NCI-H1694 (cell line): ENCODE measurements at regions not wholly inside any gene's neighbourhood (a gene's known extent, or its start where the extent isn't known, plus 50 kb on each side); places are given as distances from the start of the nearest gene placed in this dataset.
"Not testable (repeated sequence)": the region's sequence is repeated elsewhere in the genome, so short reads cannot be mapped to it uniquely, and the experiment has no call there.

Source experiments
- DNase-seq: peaks from one replicate; lab custom pipeline; 2025; lab: John Stamatoyannopoulos, UW

DNA sequence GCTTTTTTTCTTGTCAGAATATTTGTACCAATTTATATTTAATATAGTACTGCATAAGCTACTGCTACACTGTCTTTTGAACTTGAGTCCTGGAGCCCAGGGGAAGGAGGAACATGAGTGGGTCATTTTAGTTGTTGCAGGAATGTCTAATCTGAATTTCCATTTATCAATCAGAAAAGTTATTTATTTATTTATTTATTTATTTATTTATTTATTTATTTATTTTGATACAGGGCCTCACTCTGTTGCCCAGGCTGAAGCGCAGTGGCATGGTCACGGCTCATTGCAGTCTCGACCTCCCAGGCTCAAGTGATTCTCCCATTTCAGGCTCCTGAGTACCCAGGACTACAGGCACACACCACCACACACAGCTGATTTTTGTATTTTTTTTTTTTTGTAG lies 712.6 kb downstream of the NR2F1-AS1 start:
- no peak for DNase-seq

GRCh38 chr5:92864591-92864990 lies 716.4 kb downstream of the NR2F1-AS1 start:
- no peak for DNase-seq

- no peak for DNase-seq
Measured at GRCh38 chr5:92863666-92864065, 717.4 kb downstream of the NR2F1-AS1 start.

- DNase-seq, result no peak
Measured at GRCh38 chr5:92861531-92862285, 719.3 kb downstream of the NR2F1-AS1 start.

DNA sequence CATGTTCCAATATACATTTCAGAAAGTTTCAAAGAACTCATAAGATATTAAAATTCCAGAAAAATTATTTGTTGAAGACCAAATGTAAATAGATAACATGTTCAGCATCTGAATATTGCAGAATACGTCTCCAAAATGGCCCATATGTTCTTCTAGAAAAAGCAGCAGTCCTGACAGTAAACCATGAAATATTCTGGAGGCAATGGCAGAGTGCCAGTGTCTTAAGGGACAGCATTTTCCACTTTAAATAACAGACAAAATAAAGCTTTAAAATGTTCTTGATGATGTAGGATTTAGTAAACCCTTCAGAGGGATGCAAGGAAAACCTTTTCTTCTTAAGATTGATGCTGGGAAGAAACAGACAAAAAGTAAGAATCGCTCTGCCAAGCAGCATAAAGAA lies 721.0 kb downstream of the NR2F1-AS1 start:
- no peak for DNase-seq

GRCh38 chr5:92852219-92852618 lies 728.8 kb downstream of the NR2F1-AS1 start:
- DNase-seq, result no peak

DNA sequence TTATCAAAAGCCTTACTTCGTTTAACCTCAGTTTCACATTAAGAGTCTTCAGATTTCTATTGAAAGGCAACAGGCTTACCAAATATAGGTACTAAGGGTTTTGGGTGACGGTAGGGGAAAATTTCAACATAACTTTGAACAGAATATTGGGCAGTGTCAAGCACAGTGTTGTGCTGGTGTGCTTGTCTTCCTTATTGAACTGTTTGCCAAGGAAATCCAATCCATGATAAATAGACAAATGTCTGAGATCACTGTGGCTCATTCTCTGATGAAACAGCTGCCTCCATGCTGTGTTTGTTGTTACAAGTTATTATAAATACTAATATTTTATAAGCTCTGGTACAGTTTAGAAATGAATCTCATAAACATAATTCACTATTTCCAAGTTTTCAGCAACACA lies 730.1 kb downstream of the NR2F1-AS1 start:
- no peak for DNase-seq

GRCh38 chr5:92849756-92850155 lies 731.3 kb downstream of the NR2F1-AS1 start:
- DNase-seq, result no peak

DNA sequence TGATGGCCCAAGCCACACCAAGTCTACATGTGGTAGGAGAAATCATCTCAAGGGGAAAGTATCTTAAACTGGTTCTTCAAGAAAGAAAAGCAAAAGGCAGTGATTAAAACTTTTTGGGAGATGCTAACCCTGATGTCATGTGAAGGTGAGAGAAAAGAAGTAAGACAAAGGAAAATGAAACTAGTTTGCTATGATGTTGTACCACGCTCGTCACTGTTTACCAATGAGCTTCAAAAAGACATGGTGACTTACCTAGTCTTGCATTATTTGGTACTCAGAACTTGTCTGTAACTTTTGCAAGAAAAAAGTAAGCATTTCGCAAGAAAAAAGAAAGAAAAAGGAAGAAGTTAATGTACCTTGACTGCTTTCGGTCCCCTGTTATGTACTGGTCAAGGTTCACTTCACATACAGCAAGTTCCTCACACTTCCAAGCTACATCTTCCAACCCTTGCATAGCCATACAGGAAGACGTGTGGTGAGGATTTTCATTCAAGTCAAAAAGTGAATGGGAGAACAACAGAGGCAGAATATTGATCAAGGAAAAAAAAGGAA lies 739.3 kb downstream of the NR2F1-AS1 start:
- no peak for DNase-seq

DNA sequence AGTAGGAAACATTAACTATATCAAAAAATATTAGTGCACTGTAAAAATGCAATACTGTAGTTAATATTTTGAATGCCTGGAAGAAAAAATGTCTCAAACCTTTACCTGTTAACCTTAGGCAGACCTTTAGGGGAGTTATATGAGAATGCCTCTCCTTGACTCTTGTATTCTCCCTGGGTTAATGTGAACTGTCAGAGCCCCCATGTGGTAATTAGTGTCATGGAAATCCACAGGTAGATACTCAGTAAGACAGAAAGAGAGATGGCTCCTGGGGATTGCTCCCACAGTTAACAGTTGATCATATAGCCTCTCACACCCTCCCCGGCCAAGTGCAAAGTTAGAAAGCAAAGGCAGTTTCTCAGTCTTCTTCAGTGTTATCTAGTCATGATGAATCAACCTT lies 742.8 kb downstream of the NR2F1-AS1 start:
- DNase-seq, result no peak

GRCh38 chr5:92836855-92837755 lies 743.9 kb downstream of the NR2F1-AS1 start:
- DNase-seq, result no peak

DNA sequence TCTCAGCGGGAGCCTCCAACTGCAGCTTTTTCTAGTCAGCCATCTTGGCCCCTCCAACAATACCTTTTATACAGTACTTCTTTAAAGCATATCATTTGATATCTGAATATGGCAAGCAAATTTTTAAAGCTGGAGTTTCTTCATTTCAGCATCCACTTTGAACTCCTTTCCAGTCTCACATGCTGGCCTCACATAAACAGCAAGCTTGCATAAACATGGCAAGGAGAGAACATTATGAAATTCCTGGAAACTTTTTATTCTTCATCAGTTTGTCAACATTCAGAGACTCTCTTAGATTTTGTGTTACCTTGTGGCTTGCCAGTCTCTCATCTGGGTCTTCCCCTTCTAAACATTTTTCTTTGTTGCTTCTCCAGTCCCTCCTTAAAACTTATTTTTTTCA lies 745.3 kb downstream of the NR2F1-AS1 start:
- DNase-seq, result no peak

DNA sequence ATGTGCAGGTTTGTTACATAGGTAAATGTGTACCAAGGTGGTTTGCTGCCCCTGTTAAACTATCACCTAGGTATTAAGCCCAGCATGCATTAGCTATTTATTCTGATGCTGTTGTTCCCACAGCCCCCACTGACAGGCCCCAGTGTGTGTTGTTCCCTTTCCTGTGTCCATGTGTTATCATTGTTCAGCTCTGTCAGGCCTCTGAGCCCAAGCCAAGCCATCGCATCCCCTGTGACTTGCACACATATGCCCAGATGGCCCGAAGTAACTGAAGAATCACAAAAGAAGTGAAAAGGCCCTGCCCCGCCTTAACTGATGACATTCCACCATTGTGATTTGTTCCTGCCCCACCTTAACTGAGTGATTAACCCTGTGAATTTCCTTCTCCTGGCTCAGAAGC lies 757.5 kb downstream of the NR2F1-AS1 start:
- DNase-seq, result not testable (repeated sequence)

DNA sequence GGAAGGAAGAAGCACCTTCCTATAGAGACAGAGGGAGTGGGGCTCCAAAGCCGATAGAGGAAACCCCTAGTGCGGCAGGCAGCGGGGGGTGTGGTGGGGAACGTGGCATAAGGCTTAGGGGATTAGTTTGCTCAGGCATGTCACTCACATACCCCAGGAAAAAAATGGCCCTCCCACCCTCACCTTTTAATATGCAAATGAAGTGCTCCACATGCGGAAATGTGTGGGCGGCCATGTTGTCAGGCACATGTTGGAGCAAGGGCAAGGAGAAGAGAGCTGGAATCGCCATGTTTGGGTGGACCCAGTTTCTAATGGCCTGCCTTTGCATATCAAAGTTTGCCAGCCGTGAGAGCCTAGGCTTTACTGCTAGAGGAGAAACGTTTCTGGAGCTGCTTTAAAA lies 758.8 kb downstream of the NR2F1-AS1 start:
- no peak for DNase-seq

GRCh38 chr5:92809855-92810465 lies 771.1 kb downstream of the NR2F1-AS1 start:
- no peak for DNase-seq

GRCh38 chr5:92808474-92808873 lies 772.5 kb downstream of the NR2F1-AS1 start:
- no peak for DNase-seq

DNA sequence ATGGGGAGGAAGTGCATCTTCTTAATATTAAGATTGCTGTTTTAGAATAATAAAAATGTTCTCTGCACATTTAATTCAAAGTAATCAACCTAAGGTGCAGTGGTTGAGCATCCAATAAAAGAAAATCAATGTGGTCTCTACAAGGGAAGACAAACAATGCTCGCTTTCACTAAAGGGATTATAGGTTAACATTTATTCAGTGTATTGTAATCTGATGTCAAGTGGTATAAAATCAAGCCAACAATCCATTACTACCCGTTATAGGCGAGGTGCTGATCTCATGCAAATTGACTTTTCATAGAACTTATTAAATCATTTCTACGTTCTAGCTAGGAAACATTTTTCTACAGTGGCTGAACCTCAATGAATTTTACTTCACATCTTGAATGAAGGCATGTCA lies 773.9 kb downstream of the NR2F1-AS1 start:
- DNase-seq, result no peak

DNA sequence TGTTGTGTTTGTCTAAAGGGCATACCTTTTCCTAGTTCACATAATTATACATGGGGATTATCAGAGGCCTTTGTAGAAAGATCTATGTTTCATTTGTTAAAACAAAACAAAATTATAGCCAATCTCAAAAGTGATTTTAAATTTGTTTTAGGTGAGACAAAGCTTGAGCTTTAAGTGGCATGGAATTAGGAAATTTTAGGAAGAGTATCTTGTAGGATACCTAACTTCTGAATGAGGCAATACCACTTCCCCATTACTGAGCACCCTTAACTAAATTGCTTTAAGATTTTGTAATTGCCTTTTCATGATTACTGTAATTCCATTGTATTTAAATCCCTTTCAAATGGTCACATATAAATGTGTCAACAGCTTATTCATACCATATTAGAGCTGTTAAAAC lies 775.6 kb downstream of the NR2F1-AS1 start:
- DNase-seq, result no peak

- no peak for DNase-seq
Measured at GRCh38 chr5:92801911-92802310, 779.1 kb downstream of the NR2F1-AS1 start.

GRCh38 chr5:92800365-92800764 lies 780.7 kb downstream of the NR2F1-AS1 start:
- DNase-seq, result peak; percentile 40

DNA sequence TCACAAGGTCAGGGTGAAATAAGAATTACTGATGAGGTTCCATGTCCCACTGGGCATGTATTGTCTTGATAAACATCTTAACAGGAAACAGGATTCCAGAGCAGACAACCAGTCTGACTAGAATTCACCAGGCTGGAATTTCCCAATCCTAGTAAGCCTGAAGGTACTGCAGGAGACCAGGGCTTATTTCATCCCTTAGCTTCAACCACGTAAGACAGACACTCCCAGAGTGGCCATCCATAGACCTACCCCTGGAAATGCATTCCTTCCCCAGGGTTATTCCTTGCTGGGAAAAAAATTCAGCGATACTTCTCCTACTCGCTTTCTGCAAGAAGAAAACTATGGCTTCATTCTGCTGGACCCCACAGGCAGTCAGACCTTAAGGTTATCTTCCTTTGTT lies 785.4 kb downstream of the NR2F1-AS1 start:
- no peak for DNase-seq

DNA sequence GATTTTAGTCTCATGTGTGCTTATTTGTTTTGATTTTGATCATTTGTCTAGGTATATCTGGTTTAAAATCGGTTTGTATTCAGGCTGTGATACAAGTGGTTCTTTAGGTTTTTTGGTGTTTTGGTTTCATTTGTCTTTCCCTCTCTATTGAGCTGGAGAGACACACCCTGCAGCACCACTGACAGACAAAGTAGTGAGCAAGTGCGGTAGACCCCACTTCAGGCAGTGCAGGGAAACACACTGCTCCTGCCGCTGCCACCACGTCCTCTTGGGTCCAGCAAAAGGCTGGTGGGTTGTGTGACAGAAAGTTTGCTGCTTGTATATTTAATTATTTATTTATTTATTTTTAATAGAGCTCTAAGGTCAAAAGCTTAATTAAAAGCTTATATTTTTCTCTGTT lies 801.0 kb downstream of the NR2F1-AS1 start:
- DNase-seq, result no peak

- no peak for DNase-seq
Measured at GRCh38 chr5:92779536-92779935, 801.5 kb downstream of the NR2F1-AS1 start.
